NCI-H446 (cell line): ENCODE measurements at regions not wholly inside any gene's neighbourhood (a gene's known extent, or its start where the extent isn't known, plus 50 kb on each side); places are given as distances from the start of the nearest gene placed in this dataset.
A peak's percentile ranks its signal among the peaks of the same experiment; 100 is the strongest.
"Not testable (repeated sequence)": the region's sequence is repeated elsewhere in the genome, so short reads cannot be mapped to it uniquely, and the experiment has no call there.

Experiments
- DNase-seq, 2 experiments: peaks; one replicate each; lab custom pipeline; 2025; lab: John Stamatoyannopoulos, UW

DNA sequence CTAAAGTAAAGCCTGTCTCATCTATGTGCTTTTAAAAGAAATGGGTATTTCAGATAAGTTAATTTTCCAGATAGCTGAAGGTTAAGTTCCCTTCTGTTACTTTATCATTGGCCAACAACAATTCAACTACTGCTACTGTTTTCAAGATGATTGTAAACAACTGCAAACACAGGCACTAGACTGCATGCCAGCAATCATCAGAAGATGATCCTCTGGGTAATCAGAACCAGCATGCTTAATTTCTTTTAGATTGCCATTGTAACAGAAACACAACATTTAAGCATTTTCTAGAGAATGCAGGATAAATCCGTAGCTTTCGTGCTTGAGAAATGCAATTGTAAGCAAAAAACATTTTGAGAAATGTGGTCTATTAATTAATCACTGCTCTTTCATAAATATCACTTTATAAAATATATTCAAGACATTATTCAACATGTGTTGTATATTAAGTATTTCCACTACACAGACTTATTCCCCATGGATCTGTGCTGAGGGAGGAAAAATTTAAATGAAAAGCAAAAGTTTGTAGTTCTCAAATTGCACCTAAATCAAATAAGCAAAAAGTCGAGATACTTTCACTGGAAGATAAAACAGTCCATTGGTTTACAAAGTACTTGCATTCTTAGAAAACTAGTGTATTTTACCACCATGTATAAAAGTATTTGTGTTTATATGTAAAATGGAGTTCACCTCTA, 133.7 kb downstream of the ATL2 start:
- DNase-seq, result no peak

GRCh38 chr2:38239452-38239851, 137.6 kb downstream of the ATL2 start:
- DNase-seq, result no peak

GRCh38 chr2:38238705-38239104, 138.4 kb downstream of the ATL2 start:
- DNase-seq, result not testable (repeated sequence)

- no peak for DNase-seq
Measured at GRCh38 chr2:38237311-38237710, 139.8 kb downstream of the ATL2 start.

DNA sequence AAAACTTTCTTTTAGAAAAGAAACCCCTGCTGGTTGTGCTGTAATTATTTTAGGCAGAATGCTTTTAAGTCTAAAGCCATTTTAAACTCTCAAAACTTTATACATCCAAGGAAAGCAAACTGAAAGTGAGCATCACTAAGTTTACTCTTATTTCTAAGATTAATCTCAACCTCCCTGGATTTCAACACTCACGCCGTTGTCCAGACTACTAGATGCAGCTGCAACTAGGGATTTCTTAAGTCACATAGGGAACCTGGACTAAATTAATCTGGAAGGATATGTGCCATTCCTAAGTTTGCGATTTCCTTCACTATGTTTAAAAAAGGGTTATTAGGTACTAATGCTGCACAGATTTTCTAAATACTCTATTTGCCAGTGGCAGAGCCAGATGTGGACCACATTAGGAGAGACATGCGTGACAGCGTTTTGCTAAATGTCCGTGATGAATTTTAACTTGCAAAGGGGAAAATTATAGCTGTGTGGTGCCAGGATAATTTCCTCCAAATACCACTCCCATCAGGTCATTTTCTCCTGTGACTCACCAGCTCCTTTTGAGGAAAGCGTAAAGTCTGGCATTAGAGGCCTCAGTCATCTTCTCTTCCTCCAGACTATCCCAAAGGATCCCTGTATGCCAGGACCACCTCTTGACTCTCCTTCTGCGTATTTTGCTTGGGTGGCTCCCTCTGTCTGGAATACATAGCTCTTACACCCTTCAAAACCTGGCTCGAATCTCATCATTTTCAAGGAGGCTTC, 143.7 kb downstream of the ATL2 start:
- no peak for DNase-seq

- DNase-seq, result no peak
Measured at GRCh38 chr2:38232454-38232853, 144.6 kb downstream of the ATL2 start.

DNA sequence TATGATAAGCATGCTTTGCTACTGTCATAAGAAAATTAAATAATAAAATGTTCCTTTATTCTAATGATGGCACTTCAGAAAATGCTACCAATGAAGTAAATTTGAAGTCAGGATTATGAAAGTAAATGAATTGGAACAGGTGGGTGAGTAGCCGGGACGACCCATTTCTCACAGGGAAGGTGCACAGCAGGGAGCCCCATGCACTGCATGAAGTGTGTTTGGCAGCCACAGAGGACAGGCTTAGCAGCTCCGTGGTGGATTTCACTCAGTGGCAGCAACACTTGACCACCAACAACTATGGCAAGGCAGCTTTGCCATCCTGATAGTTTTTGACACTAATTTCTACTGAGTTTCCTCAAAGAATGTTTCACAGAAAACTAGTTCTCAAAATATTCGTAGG, 146.3 kb downstream of the ATL2 start:
- no peak for DNase-seq

DNA sequence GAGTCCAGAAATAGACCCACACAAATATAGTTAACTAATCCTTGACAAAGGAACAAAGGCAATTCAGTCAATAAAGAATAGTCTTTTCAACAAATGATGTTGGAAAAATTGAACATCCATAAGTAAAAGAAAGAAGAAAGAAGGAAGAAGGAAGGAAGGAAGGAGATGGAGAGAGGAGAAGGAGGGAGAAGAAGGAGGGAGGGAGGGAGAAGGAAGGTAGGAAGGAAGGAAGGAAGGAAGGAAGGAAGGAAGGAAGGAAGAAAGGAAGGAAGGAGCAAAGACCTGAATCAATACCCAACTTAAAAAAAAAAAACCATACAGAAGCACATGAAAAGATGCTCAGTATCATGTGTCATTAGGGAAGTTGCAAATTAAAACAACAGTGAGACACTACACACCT, 148.3 kb downstream of the ATL2 start:
- no peak for DNase-seq

- DNase-seq, result no peak
Measured at GRCh38 chr2:38224821-38225437, 149.0 kb upstream of the CYP1B1 start.

GRCh38 chr2:38224181-38224580, 148.2 kb upstream of the CYP1B1 start:
- no peak for DNase-seq

- DNase-seq, result no peak
Measured at GRCh38 chr2:38223256-38223655, 147.3 kb upstream of the CYP1B1 start.

GRCh38 chr2:38220164-38220563, 144.2 kb upstream of the CYP1B1 start:
- no peak for DNase-seq

- DNase-seq, result no peak
Measured at GRCh38 chr2:38218995-38219394, 143.0 kb upstream of the CYP1B1 start.

DNA sequence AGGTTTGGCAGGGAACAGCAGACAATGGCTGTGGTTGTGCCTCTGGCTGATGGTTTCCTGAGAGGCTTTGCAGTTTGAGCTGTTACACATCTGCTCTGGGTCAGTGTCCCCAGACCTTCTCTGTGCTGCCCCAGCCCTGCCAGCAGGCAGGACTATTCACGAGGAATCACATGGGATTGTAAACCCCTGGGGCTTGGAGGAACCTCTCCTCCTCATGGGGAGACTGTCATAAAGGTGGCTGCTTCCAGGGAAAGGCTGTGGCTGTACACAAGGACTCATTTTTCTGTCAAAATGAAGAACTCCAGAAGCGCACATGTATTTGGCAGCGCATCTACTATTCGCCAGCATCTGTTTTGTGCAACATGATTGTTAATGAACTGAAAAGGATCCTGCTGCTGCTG, 142.6 kb upstream of the CYP1B1 start:
- DNase-seq, result peak; percentile 14 to 55

- peak in 1 of 2 experiments; percentile 24 for DNase-seq
Measured at GRCh38 chr2:38217401-38218188, 141.6 kb upstream of the CYP1B1 start.

- no peak for DNase-seq
Measured at GRCh38 chr2:38216886-38217285, 140.9 kb upstream of the CYP1B1 start.

GRCh38 chr2:38215993-38216392, 140.0 kb upstream of the CYP1B1 start:
- no peak for DNase-seq

DNA sequence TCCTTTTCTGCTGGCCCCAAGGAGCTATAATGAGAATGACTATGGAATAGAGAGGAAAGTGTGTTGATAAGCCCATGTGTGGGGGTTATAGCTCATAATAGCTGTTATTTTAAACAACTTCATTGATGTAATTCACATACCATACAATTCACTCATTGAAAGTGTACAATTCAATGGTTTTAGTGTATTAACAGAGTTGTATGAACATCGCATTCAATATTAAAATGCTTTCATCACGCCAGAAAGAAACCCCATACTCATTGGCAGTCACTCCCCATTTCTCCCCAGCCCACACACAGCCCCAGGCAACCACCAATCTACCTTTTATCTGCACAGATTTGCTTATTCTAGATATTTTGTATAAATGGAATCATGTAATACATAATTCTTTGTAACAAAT, 139.6 kb upstream of the CYP1B1 start:
- DNase-seq, result no peak

DNA sequence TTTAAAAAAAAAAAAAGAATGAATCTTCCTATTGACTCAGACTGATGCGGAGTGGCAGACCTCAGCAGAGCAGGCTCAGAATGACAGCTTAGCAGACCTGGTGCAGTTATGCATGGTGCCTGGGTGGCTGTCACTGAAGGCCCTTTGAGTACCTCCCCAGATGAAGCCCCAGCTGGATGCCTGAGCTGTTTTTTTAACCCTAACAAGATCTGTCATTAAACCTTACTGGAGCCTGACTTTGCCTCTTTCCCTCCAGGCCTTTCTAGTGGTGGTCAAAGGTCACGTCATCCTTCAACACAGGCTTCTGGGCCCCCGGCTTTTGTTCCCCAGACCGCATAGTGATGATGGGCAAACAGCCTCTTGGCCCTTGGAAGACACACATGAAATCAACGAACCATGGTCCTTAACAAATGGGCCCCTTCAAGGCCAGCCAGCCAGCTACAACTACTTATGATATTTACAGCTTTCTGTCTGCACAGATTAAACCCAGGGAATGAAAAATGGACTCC, 138.3 kb upstream of the CYP1B1 start:
- DNase-seq, result peak; percentile 12 to 35

DNA sequence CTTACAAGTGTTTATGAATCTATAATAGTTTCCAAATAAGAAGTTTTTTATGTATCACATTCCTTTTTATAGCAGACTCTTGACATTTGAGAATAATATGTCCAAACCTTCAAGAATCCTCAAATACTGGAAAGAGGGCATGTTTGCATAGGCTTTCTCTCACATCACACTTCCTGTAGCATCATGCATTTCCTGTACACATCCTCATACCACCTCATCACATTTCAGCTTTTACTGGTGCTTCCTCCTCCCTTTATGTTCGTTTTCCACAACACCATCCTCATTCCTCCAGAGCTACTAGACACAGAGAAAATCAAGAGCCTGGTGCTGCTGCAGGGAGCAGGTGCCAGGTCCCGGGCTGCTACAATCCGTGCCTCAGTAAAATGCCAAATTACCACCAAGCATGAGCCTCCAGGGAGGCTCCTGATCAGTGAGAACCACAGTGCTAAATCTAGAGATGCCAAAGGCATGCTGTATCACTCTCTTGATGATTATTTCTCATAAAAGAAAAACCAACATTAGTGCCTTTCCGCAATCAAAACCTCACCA, 137.7 kb upstream of the CYP1B1 start:
- DNase-seq, result no peak

DNA sequence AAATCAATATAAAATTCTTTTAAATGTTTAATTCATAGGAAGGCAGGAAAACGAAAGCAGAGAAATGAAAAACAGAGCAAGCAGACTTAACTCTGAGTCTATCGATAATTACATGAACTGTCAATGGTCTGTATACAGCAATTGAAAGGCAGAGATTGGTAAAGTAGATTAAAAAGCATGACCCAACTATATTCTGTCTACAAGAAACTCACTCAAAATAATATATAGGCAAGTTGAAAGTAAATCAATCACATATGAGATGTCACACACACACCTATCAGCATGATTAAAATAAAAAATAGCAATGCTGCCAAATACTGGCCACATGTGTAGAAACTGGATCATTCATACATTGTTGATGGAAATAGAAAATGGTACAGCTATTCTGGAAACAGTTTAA, 136.4 kb upstream of the CYP1B1 start:
- no peak for DNase-seq

DNA sequence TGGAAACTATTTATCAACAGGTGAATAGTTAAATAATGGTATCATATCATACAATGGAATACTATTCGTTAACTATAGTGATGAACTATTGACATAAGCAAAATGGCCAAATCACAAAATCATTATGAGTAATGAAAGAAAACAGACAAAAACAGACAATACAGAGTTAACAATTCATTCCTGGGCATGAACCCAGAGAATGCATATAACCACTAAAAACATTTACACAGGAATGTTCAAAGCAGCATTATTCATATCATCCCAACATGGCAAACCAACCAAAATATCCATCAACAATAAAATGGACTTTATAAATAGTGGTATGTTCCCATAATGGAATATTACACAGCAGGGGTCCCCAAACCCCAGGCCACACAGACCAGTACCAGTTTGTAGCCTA, 131.2 kb upstream of the CYP1B1 start:
- DNase-seq, result no peak
